Fibroblast of gingiva (primary cell): ENCODE measurements at regions not wholly inside any gene's neighbourhood (a gene's known extent, or its start where the extent isn't known, plus 50 kb on each side); places are given as distances from the start of the nearest gene placed in this dataset.
"Not testable (repeated sequence)": the region's sequence is repeated elsewhere in the genome, so short reads cannot be mapped to it uniquely, and the experiment has no call there.

Source experiments
- DNase-seq: peaks from one replicate; pipeline ENCODE4 v3.0.0-alpha.2; 2011; ENCODE audit warnings: low read depth

DNA sequence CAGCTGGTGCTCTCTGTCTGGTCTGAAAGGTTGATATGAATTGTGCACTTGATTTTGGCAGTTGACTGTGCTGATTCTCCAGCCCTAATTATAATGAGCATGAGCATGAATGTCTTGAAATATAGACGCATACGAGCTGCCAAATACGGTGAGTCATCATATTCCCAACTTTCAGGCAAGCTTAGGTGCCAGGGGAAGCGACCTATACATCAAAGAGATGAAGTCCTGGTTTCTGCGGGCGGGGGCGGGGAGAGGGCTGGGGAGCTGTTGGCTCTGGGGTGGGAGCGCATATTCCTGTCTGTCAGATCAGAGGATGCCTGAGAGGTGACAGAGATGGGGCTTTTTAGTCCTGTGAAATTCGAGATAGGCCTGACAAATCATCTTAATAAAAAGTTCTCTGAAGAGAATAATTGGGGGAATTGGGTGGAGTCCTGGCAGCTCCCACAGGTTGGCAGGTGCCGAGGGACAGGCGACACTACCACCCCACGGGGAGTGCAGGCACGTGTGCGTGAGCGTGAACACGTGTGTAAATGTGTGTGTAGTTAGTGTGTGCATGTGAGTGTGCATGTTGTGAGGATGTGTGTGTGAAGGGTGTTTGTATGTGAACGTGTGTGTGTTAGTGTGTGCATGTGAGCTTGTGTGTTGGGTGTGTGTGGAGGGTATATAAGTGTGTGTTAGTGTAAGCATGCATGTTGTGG lies 865.3 kb downstream of the TBC1D22A start:
- no peak for DNase-seq

DNA sequence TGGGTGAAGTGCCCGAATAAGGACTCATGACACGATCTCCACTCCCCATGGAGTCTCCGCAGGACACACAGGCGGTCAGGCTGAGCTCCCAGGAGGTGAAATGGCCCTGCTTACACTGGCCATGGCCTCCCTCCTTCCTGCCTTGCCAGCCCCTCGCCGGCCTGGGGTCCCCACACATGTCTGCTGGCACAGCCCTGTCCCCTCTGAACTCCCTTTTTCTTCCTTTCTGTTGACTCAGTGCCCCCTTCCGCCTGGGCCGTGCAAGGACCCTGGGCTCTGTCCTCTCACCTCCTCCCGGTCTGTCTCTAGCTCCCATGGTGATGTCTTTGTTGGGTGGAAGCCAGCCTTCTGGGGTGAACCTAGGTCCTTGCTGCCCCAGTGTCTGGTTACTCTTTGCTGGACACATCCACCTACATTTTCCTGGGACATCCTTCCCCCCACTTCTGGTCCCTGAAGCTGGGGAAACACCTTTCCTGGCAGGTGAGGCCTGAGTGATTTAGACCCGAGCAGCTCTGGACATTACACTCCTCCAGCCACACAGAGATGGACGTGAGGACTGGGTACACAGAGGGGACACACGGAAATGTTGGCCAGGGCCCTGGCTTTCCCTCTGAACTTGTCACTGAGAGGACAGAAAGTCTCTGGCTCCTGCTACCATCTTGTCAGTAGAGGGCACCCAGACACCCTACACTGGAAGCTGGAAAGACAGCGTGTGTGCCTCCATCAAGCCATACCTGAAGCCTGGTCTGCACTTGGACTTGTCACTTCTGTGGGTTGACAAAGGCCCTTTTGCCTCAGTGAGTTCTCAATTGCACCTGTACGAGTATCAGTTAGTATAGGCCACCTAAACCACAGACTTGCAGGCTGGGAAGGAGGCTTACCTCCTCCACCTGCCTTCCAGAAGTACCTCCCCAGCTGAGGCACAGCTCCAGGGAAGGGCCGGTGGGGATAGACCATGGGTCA lies 864.3 kb downstream of the TBC1D22A start:
- DNase-seq: no peak

DNA sequence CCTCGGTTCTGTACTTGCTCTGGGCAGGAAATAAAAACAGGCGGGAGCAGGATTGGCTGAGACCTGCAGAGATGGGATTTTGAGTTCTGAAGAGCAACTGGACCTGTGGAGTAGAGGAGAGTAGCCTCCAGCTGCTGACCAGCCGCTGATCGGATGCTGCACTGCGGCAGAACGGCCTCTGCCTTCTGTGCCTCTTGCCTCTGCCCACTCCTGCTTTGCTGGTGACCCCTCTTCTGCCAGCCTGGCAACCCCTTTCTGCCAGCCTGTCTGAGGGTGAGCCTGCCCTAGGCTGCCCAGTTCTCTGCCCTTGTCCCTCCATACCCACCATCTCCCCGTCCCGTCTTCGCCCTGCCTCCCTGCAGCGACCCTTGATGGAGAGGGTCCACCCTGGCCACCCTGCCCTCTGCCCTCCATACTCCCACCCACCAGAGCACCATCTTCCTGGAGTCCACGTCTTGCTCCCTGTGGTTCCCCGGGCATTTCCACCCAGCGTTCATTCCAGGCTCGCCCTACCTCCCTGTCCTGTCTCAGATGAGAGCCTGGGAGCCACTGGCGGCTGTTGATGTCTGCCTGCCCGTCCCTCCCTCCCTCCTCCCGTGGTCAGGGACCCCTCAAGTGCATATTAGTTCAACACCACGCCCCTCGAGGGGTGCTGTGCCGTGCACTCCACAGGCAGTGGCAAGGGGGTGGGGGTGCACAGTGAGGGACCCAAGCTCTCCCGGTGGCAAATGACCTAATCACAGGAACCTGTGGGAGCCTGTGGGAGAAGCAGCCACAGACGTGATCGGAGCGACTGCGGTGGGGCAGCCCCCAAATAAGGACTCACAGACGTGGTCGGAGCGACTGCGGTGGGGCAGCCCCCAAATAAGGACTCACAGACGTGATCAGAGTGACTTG lies 863.3 kb downstream of the TBC1D22A start:
- no peak for DNase-seq

DNA sequence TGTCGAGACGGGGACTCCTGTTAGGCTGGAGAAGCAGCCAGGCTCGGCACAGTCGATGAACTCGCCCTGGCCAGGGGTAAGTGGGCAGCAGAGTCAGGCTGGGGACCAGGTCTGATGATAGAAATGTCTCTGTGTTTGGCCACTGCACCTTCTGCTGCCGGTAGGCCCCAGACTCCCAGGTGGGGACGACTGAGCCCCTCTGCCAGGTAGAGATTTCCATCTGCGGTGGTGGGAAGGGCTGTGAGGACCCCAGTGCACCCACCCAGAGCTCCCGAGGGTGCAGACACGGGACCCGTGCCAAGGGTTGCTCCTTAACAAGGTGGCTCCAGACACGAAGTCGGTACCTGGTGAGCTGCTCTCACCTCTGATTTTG lies 862.5 kb downstream of the TBC1D22A start:
- no peak for DNase-seq

DNA sequence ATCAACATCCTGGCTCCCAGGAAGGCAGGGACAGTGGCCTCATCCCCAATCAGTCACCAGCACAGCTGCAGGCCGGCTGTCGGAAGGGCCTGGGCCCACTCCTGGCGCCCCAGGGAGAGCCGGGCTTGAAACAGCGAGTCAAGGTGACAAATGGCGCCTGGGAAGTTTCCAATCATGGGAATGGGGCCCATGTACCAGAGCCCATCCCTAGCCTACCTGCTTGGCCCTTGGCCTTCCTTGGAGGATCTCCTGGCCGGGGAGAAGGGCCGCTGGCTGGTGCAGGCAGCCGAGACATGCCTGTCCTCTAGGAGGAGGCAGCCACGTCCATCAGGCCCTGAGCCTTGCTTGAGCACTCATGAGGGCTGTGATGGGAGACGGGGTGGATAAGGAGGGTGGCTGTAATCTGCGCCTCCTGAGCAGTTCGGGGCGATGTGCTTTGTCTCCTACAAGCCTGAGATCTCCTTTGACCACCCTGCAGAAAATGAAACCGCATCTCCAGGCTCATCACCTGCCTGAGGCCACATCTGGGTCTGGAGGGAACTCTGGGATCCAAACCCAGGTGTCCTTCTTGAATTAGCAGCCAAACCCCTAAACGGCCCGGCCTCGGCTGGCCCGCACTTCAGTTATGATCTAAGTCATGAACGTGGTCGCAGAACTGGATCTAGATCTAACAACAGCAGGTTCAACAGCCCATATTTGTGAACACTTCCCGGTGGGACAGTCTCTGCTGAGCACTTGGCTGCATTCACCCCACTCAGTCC lies 862.0 kb downstream of the TBC1D22A start:
- DNase-seq: no peak

DNA sequence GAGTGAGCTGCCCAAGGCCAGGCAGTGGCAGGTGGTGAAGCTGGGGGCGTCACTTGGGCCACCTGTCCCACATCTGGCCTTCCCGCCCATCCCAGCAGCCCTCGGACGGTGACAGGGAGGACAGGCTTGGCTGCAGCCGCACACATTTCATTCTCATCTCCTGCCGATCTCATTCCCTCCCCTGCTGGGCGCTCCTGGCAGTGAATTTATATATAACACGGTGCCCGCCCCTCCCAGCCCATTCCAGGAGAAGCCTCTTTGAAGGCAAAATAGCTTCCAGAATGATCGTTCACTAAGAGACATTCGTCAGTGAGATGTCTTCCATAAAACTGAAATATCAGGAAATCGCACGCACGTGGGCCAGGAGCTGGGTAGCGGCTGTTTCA lies 861.3 kb downstream of the TBC1D22A start:
- no peak for DNase-seq

DNA sequence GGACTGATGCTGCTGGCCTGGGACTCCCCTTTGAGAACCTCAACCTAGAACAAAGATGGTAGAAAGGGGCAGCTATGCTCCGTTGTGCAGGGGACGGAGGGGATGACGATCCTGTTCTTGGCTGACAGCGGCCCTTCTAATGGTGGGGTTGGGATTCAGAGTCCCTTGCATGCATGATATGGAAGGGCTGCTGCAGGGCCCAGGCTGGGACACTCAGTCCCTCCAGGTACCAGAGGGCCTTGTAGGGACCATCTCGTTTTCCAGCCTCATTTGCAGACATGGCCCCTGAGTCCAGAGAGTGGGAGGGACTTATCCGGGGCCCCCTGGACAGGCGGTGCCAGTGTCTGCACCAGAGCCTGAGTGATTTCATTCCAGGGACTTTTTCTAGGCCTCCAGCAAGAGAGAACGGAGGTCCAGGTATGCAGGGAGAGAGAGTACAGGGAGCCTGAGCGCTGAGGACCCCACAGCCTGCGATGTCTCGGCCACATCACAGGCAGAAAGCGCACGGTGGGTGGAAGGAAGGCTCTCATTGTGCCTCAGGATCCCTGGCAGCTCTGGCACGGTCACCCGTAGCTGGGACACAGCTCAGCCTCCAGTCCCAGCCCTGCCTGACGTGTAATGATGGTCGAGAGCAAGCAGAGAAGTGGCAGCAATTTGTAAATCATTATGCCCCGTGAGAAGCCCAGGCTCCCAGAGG lies 860.8 kb downstream of the TBC1D22A start:
- no peak for DNase-seq

DNA sequence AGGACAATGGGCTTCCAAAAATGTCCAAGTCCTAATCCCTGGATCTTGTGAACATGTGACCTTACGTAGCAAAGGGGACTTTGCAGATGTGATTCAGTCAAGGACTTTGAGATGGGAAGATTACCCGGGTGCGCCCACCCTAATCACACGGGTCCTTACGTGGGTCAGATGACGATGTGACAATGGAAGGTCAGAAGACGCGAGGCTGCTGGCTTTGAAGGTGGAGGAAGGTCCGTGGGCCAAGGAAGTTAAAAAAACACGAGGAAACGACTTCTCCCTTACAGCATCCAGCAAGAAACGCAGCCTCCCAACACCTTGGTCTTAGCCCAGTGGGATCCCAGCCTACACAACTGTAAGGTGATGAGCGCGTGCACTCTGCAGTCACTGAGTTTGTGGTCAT lies 860.1 kb downstream of the TBC1D22A start:
- no peak for DNase-seq

DNA sequence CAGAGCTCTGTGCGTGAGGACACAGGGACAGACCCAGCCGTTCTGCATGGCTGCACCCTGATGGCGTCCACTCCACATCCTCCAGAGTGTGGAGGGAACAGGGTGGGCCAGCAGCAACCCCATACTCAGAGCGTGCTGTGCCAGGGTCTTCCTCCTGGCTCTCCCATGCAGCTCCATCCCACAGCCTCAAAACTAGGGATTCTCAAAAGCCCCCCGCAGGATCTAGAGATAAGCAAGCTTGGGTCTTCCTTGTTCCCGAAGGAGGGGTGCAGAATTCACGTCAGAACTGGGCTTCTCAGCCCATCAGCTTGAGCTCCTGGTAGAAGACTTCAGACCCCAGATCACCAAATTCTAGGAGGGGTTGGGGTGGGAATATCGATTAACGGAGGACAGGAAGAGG lies 858.8 kb downstream of the TBC1D22A start:
- DNase-seq: no peak

DNA sequence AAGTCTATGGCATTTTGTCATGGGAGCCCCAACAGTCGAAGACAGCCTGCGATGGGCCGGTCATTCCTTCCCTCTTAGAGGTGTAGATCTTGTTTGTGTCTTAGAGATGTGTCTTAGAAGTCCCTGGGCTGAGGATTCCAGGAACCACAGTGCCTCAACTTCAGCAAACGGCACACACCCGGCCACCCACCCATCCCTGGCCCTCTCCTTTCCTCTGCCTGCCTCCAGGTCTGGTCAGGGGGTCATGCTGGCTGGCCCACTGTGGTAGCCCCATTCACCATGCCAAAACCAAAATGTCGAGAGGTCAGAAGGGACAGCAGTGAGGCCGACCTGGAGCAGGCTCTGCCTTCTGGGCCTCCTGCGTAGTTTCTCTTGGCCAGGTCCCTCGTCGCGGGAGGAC lies 857.9 kb downstream of the TBC1D22A start:
- DNase-seq: no peak

DNA sequence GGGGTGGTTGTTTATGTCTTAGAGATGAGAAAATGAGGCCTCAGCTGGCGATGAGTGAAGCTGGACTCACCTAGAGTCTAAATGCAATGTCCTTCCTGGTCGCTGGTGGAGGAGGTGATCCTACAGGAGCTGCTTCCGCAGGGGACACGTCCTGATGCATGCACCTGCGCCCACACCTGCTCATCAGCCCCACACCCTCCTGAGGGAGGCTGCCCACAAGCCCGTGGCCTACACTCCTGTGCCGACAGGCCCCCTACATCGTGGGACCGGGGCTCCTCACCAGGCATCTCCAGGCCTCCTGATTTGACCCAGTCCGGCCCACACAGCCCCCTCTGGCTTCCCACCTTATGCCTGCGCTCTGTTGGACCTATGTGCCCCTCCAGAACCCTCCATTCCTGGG lies 857.2 kb downstream of the TBC1D22A start:
- DNase-seq: no peak

DNA sequence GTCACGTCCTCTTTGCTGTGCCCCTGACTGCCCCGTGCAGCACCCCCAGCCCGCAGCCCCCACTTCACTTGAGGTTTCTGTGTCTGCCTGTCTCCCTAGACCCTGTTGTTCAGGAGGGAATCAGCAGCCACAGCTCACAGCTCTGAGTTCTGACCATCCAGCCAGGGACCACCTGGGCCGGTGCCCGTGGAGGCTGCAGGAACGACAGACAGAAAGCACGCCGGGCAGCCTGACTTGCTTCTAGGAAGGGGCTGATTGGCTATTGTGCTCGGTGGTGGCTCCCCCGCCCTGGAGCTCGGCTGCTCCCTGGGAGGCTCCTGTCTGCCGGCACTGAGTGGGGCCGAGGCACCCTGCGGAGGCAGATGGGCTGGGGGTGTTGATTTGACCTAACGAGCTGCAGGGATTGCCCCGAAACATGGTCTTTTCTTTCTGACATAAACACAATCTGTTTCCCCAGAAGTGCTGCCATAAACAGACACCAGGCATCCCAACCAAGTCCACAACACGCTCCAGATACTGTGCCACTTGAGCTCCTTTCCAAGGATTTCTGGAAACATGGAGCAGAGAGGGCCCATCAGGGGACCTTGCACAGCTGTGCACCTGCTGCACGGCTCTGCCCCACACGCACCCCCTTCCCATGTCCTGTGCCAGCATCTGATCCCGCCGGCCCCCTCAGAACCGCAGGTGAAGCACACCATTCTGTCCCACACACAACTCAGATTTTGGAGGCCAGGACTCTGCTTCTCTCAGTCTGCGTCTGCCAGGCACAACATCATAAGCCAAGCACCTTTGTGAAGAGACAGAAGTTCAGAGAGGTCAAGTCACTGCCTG lies 855.9 kb downstream of the TBC1D22A start:
- DNase-seq: no peak

DNA sequence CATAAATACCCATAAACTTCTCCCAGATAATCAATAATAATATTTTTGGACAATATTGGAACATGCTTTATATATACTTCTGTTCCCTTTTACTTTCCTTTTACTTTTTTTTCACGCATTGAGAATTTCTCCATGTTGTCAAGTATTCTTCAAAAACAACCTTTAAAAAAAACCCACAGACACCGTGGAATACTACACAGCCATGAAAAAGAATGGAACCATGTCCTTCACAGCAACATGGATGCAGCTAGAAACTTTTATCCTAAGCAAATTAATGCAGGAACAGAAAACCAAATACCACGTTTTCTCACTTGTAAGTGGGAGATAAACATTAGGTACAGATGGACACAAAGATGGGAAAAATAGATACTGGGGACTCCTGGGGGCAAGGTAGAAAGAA lies 854.7 kb downstream of the TBC1D22A start:
- DNase-seq: no peak

DNA sequence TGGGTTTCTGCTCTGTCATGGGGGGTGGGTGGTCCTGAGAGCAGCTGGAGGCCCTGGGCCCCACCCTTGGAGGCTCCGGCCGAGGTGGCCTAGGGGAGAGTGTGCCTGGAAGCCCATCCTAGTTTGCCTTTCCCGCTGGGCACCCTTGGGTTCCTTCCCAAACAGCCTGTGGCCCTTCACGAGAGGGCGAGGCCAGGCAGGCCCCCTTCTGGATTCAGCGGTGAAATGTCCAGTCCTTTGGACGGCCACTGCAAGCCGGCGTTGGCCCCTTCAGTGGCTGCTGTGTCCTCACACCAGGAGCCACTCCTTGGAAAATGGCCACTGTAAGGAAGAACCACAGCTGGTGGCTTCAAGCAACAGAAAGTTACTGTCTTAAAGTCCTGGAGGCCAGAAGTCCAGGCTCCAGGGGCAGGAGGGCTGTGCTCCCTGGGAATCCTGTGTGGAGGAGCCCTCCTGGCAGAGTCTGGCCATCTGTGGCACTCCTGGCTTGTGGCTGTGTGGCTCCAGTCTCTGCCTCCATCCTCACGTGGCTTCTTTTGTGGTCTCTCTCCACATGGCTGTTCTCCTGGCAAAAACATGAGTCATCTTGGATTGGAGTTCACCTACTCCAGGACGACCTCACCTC lies 854.1 kb downstream of the TBC1D22A start:
- no peak for DNase-seq

DNA sequence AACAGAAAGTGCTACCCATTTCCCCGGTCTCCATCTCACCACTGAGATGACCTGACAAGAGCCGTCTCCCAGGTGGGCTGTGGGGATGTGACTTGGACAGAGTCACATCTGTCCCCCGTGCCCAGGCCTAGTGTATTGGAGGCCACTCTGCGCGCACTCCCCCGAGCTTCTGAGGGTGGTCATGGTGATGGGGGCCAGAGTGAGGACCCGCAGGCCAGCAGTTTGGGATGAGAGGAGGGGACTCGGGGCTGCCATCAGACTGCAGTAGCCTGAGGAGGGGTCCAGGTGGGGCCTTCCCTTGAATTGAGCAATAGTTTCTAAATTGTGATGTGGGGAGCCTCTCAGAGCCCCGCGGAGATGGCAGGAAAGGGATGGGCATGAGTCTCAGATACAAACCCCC lies 852.6 kb downstream of the TBC1D22A start:
- DNase-seq: no peak

DNA sequence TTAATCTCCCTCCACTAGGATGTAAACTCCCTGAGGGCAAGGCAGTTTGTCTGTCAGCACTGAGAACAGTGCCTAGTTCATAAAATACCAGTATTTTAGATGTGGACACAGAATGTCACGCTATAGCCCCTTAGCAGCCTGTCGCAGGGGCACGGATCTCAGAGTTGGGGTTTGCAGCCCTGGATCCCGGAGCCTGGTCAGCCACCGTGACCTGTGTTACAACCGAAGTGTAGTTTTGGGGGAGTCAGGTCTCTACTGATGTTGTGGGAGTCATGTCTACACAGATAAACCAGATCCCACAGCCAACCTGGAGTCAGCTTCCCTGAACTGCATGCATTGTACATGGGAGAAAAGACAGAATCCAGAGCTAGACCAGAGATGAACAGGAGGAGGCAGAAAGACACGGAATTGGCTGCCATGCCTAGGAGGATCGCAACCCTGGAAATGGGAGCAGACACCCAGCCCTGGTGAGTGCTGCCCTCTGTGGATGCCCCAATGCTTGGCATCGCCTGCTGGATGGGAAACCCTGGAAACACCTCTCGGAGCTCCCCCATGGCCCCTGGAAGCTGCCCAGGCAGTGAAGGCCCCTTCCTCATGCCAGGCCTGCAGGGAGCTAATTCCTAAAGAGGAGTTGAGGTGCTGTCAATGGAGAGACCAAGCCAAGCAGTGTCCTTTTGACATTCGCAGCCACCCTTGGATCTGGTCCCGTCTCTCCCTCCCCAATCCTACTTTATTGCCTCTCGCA lies 851.3 kb downstream of the TBC1D22A start:
- DNase-seq: no peak

DNA sequence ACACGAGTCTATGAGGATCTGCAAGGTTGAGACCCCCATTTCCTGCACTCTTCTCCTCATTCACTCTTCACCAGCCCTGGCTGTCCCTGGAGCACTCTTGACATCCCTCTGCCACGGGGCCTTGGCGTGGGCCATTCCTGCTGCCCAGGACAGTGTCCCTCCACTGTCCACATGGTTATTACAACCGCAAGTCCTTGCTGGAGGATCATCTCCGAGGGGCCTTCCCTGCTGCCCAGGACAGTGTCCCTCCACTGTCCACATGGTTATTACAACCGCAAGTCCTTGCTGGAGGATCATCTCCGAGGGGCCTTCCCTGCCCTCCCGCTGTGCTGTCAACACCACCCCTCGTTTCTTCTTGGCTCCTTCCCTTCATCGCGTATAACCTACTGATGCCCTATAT lies 850.7 kb downstream of the TBC1D22A start:
- not testable (repeated sequence) for DNase-seq

DNA sequence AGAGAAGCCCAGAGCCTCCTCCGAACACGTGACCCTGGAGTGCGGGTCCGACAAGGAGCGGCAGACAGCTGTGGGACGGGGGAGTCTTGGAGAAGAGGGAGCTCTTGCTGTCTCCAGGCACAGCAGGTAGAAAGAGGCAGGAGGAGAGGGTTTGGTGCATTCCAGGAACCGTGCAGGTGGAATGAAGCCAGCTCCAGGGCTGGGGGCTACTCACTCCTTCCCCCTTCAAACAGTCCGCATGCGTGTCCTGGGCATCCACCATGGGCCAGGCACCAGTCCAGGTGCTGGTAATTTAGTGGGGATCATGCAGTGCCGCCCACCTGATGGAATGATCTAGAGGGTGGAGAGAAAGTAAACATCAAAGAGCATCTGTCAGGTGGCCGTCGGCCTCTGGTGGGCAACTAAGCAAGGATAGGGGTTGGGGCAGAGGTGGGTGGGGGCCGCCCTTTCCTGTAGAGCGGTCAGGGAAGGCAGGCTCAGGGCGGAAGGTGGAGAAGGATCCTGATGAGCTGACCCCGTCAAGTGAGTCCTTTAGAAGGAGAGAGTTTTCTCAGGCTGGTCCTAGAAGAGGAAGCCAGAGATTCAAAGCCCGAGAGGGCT lies 850.0 kb downstream of the TBC1D22A start:
- no peak for DNase-seq

DNA sequence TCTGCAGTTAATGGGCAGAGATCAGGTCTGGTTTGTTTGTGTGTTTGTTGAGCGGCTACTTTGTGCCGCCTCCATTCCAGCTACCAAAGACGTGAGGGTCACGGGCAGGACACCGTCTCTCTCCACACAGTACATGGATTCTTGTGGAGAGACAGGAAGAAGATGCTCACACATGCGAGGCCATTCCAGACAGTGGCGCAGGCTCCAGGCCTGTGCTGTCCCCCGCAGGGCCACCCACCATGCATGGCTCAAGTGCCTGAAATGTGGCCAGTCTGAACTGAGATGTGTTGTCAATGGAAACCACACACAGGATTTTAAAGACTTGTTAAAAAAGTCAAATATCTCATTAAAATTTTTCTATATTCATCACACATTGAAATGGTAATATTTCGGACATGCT lies 848.3 kb downstream of the TBC1D22A start:
- no peak for DNase-seq
